OCI-LY1 (cell line): ENCODE measurements at regions not wholly inside any gene's neighbourhood (a gene's known extent, or its start where the extent isn't known, plus 50 kb on each side); places are given as distances from the start of the nearest gene placed in this dataset.

Experiments used
- CTCF ChIP-seq: fragments of 200-600 bp; sonication (generic), shearing (Covaris generic); IDR thresholded peaks from 2 replicates; pipeline ENCODE4 v1.5.1; 2017; ENCODE audit warnings: mild to moderate bottlenecking, antibody characterized with exemption, low read length, moderate library complexity, mixed read lengths
- EZH2 ChIP-seq: fragments of 200-600 bp; sonication (generic), shearing (Covaris generic); IDR thresholded peaks from 2 replicates; pipeline ENCODE4 v1.8.0; 2017; ENCODE audit warnings: borderline replicate concordance, mixed run types, mild to moderate bottlenecking, antibody characterized with exemption, low read length, moderate library complexity, mixed read lengths

- TF ChIP-seq CTCF (no peak), EZH2 (no peak)
Measured at GRCh38 chr2:194363878-194364277, 1293.1 kb upstream of the SLC39A10 start.
